ENCODE measurements at regions not wholly inside any gene's neighbourhood (a gene's known extent, or its start where the extent isn't known, plus 50 kb on each side); places are given as distances from the start of the nearest gene placed in this dataset.
A peak's percentile ranks its signal among the peaks of the same experiment; 100 is the strongest.

- TF ChIP-seq CTCF (IDR thresholded peaks at IDR 0.05; ENCODE audit: low read depth, low read length, missing control alignments) = no peak
- no peak for DNase-seq (ENCODE audit: low read depth)
- in situ Hi-C loops (cut with HindIII; ENCODE audit: low sequenced_read_pairs) = no loop called here
- H3K4me3 ChIP-seq (ENCODE audit: low read depth, low read length) = no peak overlapping the region
Observed at GRCh38 chr20:10795286-10796026, 121.7 kb upstream of the JAG1 start.

- H3K4me3 ChIP-seq (ENCODE audit: low read depth, low read length) = no peak overlapping the region
- peak; percentile 50 for DNase-seq (ENCODE audit: low read depth)
- in situ Hi-C loops (cut with HindIII; ENCODE audit: low sequenced_read_pairs) = no loop called here
- TF ChIP-seq CTCF (IDR thresholded peaks at IDR 0.05; ENCODE audit: low read depth, low read length, missing control alignments) = no peak
Observed at GRCh38 chr20:10798811-10799210, 125.0 kb upstream of the JAG1 start.

- no peak for DNase-seq (ENCODE audit: low read depth)
- in situ Hi-C loops (cut with HindIII; ENCODE audit: low sequenced_read_pairs) = no loop called here
- TF ChIP-seq CTCF (IDR thresholded peaks at IDR 0.05; ENCODE audit: low read depth, low read length, missing control alignments) = no peak
- no peak overlapping the region for H3K4me3 ChIP-seq (ENCODE audit: low read depth, low read length)
Observed at GRCh38 chr20:10799735-10800134, 125.9 kb upstream of the JAG1 start.

GRCh38 chr20:10800288-10800687, 126.5 kb upstream of the JAG1 start:
- DNase-seq (ENCODE audit: low read depth) = no peak
- in situ Hi-C loops (cut with HindIII; ENCODE audit: low sequenced_read_pairs) = no loop called here
- no peak overlapping the region for H3K4me3 ChIP-seq (ENCODE audit: low read depth, low read length)
- TF ChIP-seq CTCF (IDR thresholded peaks at IDR 0.05; ENCODE audit: low read depth, low read length, missing control alignments) = no peak

GRCh38 chr20:10802236-10802635, 128.4 kb upstream of the JAG1 start:
- no peak overlapping the region for H3K4me3 ChIP-seq (ENCODE audit: low read depth, low read length)
- TF ChIP-seq CTCF (IDR thresholded peaks at IDR 0.05; ENCODE audit: low read depth, low read length, missing control alignments) = no peak
- in situ Hi-C loops (cut with HindIII; ENCODE audit: low sequenced_read_pairs) = no loop called here
- peak; percentile 9 for DNase-seq (ENCODE audit: low read depth)

GRCh38 chr20:10805764-10806163, 132.0 kb upstream of the JAG1 start:
- in situ Hi-C loops (cut with HindIII; ENCODE audit: low sequenced_read_pairs) = no loop called here
- no peak for TF ChIP-seq CTCF (IDR thresholded peaks at IDR 0.05; ENCODE audit: low read depth, low read length, missing control alignments)
- H3K4me3 ChIP-seq (ENCODE audit: low read depth, low read length) = no peak overlapping the region
- no peak for DNase-seq (ENCODE audit: low read depth)

Measured in astrocyte of the cerebellum (primary cell).